ENCODE measurements at regions not wholly inside any gene's neighbourhood (a gene's known extent, or its start where the extent isn't known, plus 50 kb on each side); places are given as distances from the start of the nearest gene placed in this dataset.

GRCh38 chr9:75471549-75472114 is 383.3 kb downstream of the OSTF1 start:
- Histone ChIP-seq H3K9ac (ENCODE audit: insufficient read length, low read depth) (no peak overlapping the region), H3K4me3 (ENCODE audit: insufficient read length, low read depth) (no peak overlapping the region), H3K27me3 (ENCODE audit: insufficient read depth, insufficient read length) (no peaks in the 10 kb centered on the region), H3K4me1 (ENCODE audit: insufficient read depth, insufficient read length) (no peaks in the 10 kb centered on the region), H3K36me3 (ENCODE audit: insufficient read depth, insufficient read length, low read length) (no peaks in the 10 kb centered on the region), H3K9me3 (ENCODE audit: insufficient read depth, low read length) (no peaks in the 10 kb centered on the region; the same call in 1 of the 2 replicates)
- no peak for TF ChIP-seq SUZ12 (IDR thresholded peaks at IDR 0.05; ENCODE audit: extremely low read depth, insufficient read depth, insufficient read length)
- no peak for TF ChIP-seq ZNF274 (IDR thresholded peaks at IDR 0.05; ENCODE audit: low read depth, low read length)
- TF ChIP-seq YY1 (IDR thresholded peaks at IDR 0.05; ENCODE audit: insufficient read depth, insufficient read length): no peak
- peak; percentile 22 for DNase-seq (ENCODE audit: low read depth, low spot score)

GRCh38 chr9:75482566-75482965 is 394.3 kb downstream of the OSTF1 start:
- Histone ChIP-seq H3K27me3 (ENCODE audit: insufficient read depth, insufficient read length) (no peaks in the 10 kb centered on the region), H3K4me3 (ENCODE audit: insufficient read length, low read depth) (no peak overlapping the region), H3K9ac (ENCODE audit: insufficient read length, low read depth) (no peak overlapping the region), H3K36me3 (ENCODE audit: insufficient read depth, insufficient read length, low read length) (no peaks in the 10 kb centered on the region), H3K9me3 (ENCODE audit: insufficient read depth, low read length) (peaks cover 8% of the 10 kb centered on the region; the same call in 1 of the 2 replicates), H3K4me1 (ENCODE audit: insufficient read depth, insufficient read length) (no peaks in the 10 kb centered on the region)
- TF ChIP-seq ZNF274 (IDR thresholded peaks at IDR 0.05; ENCODE audit: low read depth, low read length) (no peak), SUZ12 (IDR thresholded peaks at IDR 0.05; ENCODE audit: extremely low read depth, insufficient read depth, insufficient read length) (no peak), YY1 (IDR thresholded peaks at IDR 0.05; ENCODE audit: insufficient read depth, insufficient read length) (no peak)
- DNase-seq (ENCODE audit: low read depth, low spot score): no peak

- no peak for TF ChIP-seq ZNF274 (IDR thresholded peaks at IDR 0.05; ENCODE audit: low read depth, low read length)
- TF ChIP-seq YY1 (IDR thresholded peaks at IDR 0.05; ENCODE audit: insufficient read depth, insufficient read length): no peak
- no peak for TF ChIP-seq SUZ12 (IDR thresholded peaks at IDR 0.05; ENCODE audit: extremely low read depth, insufficient read depth, insufficient read length)
- Histone ChIP-seq H3K27me3 (ENCODE audit: insufficient read depth, insufficient read length) (no peaks in the 10 kb centered on the region), H3K4me1 (ENCODE audit: insufficient read depth, insufficient read length) (no peaks in the 10 kb centered on the region), H3K9me3 (ENCODE audit: insufficient read depth, low read length) (no peaks in the 10 kb centered on the region), H3K9ac (ENCODE audit: insufficient read length, low read depth) (no peak overlapping the region), H3K36me3 (ENCODE audit: insufficient read depth, insufficient read length, low read length) (no peaks in the 10 kb centered on the region), H3K4me3 (ENCODE audit: insufficient read length, low read depth) (no peak overlapping the region)
- no peak for DNase-seq (ENCODE audit: low read depth, low spot score)
Measured at GRCh38 chr9:75483636-75484035, 395.3 kb downstream of the OSTF1 start.

GRCh38 chr9:75487856-75488718 is 399.8 kb downstream of the OSTF1 start:
- H3K4me1 ChIP-seq (ENCODE audit: insufficient read depth, insufficient read length): no peaks in the 10 kb centered on the region
- no peak for TF ChIP-seq YY1 (IDR thresholded peaks at IDR 0.05; ENCODE audit: insufficient read depth, insufficient read length)
- no peak for TF ChIP-seq ZNF274 (IDR thresholded peaks at IDR 0.05; ENCODE audit: low read depth, low read length)
- TF ChIP-seq SUZ12 (IDR thresholded peaks at IDR 0.05; ENCODE audit: extremely low read depth, insufficient read depth, insufficient read length): no peak
- no peak overlapping the region for H3K9ac ChIP-seq (ENCODE audit: insufficient read length, low read depth)
- H3K9me3 ChIP-seq (ENCODE audit: insufficient read depth, low read length): no peaks in the 10 kb centered on the region
- H3K27me3 ChIP-seq (ENCODE audit: insufficient read depth, insufficient read length): no peaks in the 10 kb centered on the region
- H3K4me3 ChIP-seq (ENCODE audit: insufficient read length, low read depth): no peak overlapping the region
- H3K36me3 ChIP-seq (ENCODE audit: insufficient read depth, insufficient read length, low read length): no peaks in the 10 kb centered on the region
- no peak for DNase-seq (ENCODE audit: low read depth, low spot score)

GRCh38 chr9:75488719-75489110 is 400.4 kb downstream of the OSTF1 start:
- TF ChIP-seq YY1 (IDR thresholded peaks at IDR 0.05; ENCODE audit: insufficient read depth, insufficient read length) (no peak), ZNF274 (IDR thresholded peaks at IDR 0.05; ENCODE audit: low read depth, low read length) (no peak), SUZ12 (IDR thresholded peaks at IDR 0.05; ENCODE audit: extremely low read depth, insufficient read depth, insufficient read length) (no peak)
- Histone ChIP-seq H3K9me3 (ENCODE audit: insufficient read depth, low read length) (no peaks in the 10 kb centered on the region), H3K27me3 (ENCODE audit: insufficient read depth, insufficient read length) (no peaks in the 10 kb centered on the region), H3K4me1 (ENCODE audit: insufficient read depth, insufficient read length) (no peaks in the 10 kb centered on the region), H3K36me3 (ENCODE audit: insufficient read depth, insufficient read length, low read length) (no peaks in the 10 kb centered on the region), H3K9ac (ENCODE audit: insufficient read length, low read depth) (no peak overlapping the region), H3K4me3 (ENCODE audit: insufficient read length, low read depth) (no peak overlapping the region)
- DNase-seq (ENCODE audit: low read depth, low spot score): no peak

GRCh38 chr9:75490326-75490725 is 400.1 kb upstream of the PCSK5 start:
- no peak overlapping the region for H3K9ac ChIP-seq (ENCODE audit: insufficient read length, low read depth)
- no peaks in the 10 kb centered on the region for H3K27me3 ChIP-seq (ENCODE audit: insufficient read depth, insufficient read length)
- no peak for DNase-seq (ENCODE audit: low read depth, low spot score)
- no peaks in the 10 kb centered on the region for H3K9me3 ChIP-seq (ENCODE audit: insufficient read depth, low read length)
- no peaks in the 10 kb centered on the region for H3K36me3 ChIP-seq (ENCODE audit: insufficient read depth, insufficient read length, low read length)
- no peaks in the 10 kb centered on the region for H3K4me1 ChIP-seq (ENCODE audit: insufficient read depth, insufficient read length)
- no peak overlapping the region for H3K4me3 ChIP-seq (ENCODE audit: insufficient read length, low read depth)
- TF ChIP-seq SUZ12 (IDR thresholded peaks at IDR 0.05; ENCODE audit: extremely low read depth, insufficient read depth, insufficient read length) (no peak), ZNF274 (IDR thresholded peaks at IDR 0.05; ENCODE audit: low read depth, low read length) (no peak), YY1 (IDR thresholded peaks at IDR 0.05; ENCODE audit: insufficient read depth, insufficient read length) (no peak)

GRCh38 chr9:75491533-75491932 is 398.9 kb upstream of the PCSK5 start:
- H3K9ac ChIP-seq (ENCODE audit: insufficient read length, low read depth): no peak overlapping the region
- no peaks in the 10 kb centered on the region for H3K27me3 ChIP-seq (ENCODE audit: insufficient read depth, insufficient read length)
- DNase-seq (ENCODE audit: low read depth, low spot score): no peak
- H3K9me3 ChIP-seq (ENCODE audit: insufficient read depth, low read length): no peaks in the 10 kb centered on the region
- no peak overlapping the region for H3K4me3 ChIP-seq (ENCODE audit: insufficient read length, low read depth)
- no peak for TF ChIP-seq ZNF274 (IDR thresholded peaks at IDR 0.05; ENCODE audit: low read depth, low read length)
- TF ChIP-seq SUZ12 (IDR thresholded peaks at IDR 0.05; ENCODE audit: extremely low read depth, insufficient read depth, insufficient read length): no peak
- no peak for TF ChIP-seq YY1 (IDR thresholded peaks at IDR 0.05; ENCODE audit: insufficient read depth, insufficient read length)
- no peaks in the 10 kb centered on the region for H3K36me3 ChIP-seq (ENCODE audit: insufficient read depth, insufficient read length, low read length)
- no peaks in the 10 kb centered on the region for H3K4me1 ChIP-seq (ENCODE audit: insufficient read depth, insufficient read length)

Measured in NT2/D1 (cell line).